G401.6 (cell line): ENCODE measurements at regions not wholly inside any gene's neighbourhood (a gene's known extent, or its start where the extent isn't known, plus 50 kb on each side); places are given as distances from the start of the nearest gene placed in this dataset.
"Not testable (repeated sequence)": the region's sequence is repeated elsewhere in the genome, so short reads cannot be mapped to it uniquely, and the experiment has no call there.

Experiments used
- FAIRE-seq: peaks from 2 replicates; lab custom pipeline; 2012; peaks lifted over from hg19 to GRCh38; lab: Jason Lieb, UNC

GRCh38 chr15:95616306-95616705, 714.2 kb upstream of the NR2F2 start:
- FAIRE-seq: no peak

DNA sequence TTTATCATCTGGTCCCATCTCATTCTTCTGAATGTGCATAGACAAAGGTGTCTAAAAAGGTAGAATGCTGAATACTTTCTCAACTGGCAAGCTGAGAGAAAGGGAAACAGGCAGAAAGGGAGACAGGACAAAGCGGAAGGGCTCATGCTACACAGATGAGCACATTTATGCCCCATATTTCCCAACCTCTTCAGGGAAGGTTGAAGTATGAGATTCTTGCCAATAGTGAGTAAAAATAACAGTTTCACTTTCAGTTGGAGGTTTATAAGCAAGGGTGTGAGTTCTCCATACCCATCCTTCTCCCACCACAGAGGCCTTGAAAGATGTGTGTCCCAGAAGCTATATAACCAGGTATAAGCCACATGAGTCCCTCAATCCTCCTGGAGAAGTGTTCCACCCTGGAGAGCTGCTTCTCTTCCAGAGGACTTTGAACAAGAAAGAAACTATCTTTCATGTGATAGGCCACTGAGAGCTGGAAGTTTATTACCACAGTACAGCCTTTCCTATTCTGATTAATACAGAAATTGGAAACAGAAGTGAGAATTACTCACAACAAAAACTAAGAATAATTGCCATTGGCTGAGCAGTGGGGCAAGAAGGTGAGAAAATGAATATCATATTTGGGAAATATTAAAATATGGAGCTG, 709.4 kb upstream of the NR2F2 start:
- FAIRE-seq: no peak

GRCh38 chr15:95622843-95623242, 707.7 kb upstream of the NR2F2 start:
- FAIRE-seq: no peak

- FAIRE-seq: no peak
Observed at GRCh38 chr15:95624100-95624499, 706.4 kb upstream of the NR2F2 start.

DNA sequence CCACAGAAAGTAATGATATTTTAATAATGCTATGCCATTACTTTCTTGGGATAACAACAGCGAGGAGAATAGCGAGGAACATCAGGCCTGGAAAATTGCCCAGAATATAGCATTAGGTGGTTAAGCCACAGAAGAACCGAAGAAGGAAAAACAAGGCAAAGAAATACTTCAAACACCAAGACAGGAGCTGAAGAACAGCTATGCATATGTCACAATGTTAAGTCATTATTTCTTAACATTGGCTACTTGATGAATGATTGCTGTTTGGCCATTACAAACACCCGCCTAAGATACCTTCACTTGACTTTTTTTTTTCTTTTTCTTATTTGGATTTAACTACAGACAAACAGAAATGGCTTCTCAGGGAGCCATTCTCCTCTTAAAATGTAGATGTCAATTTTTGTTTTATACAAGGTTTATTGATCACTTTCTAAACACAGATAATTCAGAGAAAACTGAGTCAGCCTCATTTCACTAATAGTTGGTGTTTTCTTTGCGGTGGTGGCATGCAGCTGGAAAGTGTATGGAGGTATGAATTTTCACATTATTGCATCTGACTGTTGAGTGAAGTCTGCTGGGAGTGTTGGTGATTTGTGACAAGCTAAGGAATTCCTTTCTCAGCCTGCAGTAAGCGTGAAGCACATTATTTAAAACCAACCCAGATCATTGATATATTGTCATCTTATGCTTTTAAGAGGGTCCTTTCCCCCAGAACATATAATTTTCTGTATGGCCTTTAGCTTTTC, 705.7 kb upstream of the NR2F2 start:
- no peak for FAIRE-seq

DNA sequence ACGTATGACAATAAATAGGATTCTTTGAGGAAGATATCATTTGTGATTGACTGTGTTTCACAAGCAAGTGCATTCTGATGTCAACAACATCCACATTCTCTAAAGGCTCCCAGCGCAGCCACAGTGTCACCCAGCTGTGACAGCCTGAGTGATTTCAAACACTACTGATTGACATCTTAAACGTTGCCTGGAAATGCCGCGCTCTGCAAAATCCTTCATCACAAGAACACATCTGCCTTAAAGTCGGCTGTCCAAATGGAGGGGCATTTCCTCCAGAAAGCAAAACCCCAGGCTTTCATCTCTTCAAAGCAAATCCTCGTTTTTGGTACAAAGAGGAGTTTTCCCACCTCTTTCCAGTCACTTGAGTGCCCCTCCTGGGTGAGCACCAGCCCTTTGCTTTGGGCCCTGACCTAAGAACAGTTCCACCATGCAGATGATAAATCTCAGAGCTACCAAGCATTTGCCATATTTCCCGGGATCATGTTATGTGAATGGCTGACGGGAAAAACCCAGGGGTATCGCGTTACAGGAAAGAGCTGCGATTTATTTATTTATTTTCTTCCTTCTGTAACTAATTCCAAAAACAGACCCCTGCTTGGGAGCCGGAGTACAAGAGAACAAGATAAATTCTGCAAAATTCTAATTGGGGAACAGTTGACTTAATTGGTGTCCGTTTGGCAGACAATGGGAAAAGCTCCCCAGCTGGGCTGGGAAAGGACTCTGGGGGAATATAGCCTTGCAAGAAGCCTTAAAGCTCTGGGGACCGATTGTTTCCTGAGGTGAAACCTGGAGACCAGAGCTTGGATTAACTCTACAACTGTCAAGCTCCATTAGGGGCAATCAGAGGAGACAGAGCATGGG, 703.8 kb upstream of the NR2F2 start:
- no peak for FAIRE-seq

- FAIRE-seq: no peak
Observed at GRCh38 chr15:95629503-95630168, 700.9 kb upstream of the NR2F2 start.

GRCh38 chr15:95630683-95631082, 699.8 kb upstream of the NR2F2 start:
- no peak for FAIRE-seq

DNA sequence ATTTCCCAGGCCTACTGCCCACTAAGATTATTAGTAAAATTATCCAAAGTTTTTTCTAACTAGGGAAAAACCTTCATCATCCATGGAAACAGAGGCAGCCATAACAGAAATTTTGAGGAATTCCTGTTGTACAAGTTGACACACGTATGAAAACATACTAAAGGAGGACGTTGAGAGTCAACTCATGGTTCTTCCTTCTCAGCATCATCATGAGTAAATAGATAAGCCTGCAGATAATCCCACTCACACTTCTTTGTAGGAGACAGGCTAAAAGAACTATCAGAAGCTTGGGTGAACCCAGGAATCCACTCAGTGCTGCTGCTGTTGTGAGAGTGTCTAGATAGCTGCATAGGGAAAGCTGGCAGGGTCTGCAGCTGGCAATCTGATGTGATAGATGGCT, 694.8 kb upstream of the NR2F2 start:
- no peak for FAIRE-seq

DNA sequence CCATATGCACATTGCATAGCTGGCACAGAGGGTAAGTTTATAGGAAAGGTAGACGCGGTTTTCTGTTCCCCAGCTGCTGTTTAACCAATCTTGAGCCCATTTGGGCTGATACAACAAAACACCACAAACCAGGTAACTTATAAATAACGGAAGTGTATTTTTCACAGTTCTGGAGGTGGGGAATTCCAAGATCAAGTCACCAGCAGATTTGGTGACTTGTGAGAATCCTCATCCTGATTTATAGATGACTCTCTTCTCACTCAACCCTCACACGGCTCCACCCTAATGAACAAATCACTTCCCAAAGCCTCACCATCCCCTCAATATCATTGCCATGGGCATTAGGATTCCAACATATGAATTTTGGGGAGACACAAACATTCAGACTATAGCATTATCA, 694.4 kb upstream of the NR2F2 start:
- no peak for FAIRE-seq

- not testable (repeated sequence) for FAIRE-seq
Observed at GRCh38 chr15:95637234-95637633, 693.3 kb upstream of the NR2F2 start.

DNA sequence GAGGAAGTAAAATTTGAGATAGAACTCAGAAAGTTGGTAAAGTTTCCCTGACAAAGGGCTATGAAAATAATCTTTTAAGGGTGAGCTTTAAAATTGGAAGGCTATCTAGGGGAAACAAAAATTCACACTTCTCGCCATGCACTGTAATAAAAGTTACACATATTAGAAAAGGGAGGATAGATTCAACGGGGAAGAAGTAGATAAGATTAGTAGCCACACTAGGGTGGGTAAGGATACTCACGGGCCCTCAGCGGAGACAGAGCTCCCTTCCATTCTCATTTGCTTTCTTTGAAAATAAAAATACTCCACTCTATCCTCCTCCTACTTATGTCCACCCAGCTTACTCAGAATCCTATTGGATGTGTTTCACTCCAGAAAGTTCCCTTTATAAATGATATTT, 691.3 kb upstream of the NR2F2 start:
- FAIRE-seq: no peak

DNA sequence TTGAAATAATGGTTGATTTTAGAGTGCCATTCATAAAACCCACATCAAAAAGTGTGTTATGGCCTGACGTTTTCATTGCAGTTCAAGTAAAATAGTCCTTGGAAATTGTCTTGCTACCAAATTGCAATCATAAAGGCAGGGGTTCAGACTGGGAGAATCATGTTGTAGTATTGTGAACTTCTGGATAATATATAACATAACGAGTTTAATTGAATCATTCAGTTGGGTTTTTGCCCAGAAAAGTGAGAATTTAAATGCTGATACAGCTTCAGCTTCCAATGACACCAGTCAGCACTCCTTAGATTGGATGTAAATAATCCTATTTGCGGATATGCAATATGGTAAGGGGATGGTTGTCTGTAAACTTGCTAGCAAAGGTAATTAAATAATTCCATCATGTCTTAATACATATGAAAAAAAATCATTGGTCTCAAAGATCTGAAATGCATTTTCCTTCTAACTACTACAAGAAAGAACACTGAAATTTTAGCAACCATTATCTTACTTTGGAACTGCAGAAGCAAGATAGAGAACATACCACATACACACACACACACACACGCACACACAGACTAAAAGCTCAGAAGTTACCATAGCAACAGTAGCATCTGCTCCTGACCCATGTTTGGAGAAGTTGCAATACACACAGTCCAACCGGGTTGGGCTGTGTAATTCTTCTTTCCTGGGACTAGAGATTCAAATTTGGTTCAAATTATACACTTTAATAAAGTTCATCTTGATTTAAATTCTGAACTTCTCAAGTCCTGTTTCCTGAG, 686.2 kb upstream of the NR2F2 start:
- no peak for FAIRE-seq

GRCh38 chr15:95645791-95646338, 684.6 kb upstream of the NR2F2 start:
- no peak for FAIRE-seq

GRCh38 chr15:95646484-95647273, 683.8 kb upstream of the NR2F2 start:
- FAIRE-seq: no peak

DNA sequence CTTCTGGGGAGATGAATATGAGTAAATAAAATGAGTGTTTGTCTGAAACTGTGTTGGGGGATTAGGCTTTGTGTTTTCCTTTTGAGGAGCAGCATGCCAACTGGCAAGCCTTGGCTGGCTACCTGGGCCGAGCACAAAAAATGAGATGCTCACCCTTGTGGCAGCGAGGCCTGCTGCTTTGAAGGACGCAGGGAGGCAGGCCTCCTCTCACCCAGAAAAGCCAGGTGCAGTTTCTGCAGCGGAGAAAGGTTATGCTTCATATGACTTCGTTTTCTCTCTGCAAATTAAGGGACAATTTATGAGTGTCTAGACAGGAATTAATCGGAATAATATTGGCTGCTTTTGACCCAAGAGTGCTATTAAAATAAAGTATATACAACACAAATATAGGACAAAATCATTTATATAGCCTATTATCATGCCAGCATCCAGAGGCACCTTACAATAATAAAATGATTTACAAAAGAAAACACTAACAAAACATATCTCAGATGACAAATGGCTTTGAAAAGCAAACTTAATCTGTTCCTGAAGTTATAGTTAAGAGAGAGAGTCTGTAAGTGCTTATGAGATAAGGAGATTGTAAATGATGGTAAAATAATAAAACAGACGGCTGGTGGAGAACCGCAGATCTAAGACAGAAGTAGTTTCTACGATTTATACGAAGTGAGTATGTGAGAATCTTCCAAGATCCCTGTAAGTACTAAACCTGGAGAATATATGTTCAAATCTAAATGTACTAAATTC, 682.8 kb upstream of the NR2F2 start:
- no peak for FAIRE-seq

DNA sequence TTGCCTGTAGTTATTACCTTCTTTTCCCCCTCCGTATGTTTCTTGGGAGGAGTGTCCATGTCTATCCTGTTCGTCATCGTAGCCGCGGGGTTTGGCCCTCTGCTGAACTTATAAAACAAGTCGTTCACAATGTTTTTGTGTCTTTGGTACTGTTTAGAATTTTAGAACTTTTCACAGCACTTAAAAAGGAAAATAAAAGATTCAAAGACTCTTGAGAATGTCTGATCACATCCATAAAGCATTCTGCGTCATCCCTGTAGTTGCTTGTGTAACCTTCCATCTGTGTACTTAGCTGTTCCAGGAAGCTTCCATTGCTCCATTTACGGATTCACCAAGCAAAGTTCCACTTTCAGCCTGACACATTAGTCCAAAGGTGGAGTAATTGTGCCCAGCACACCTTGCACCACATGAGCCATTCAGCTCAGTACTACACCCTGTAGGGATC, 677.1 kb upstream of the NR2F2 start:
- no peak for FAIRE-seq

- FAIRE-seq: no peak
Observed at GRCh38 chr15:95655089-95655607, 675.4 kb upstream of the NR2F2 start.

DNA sequence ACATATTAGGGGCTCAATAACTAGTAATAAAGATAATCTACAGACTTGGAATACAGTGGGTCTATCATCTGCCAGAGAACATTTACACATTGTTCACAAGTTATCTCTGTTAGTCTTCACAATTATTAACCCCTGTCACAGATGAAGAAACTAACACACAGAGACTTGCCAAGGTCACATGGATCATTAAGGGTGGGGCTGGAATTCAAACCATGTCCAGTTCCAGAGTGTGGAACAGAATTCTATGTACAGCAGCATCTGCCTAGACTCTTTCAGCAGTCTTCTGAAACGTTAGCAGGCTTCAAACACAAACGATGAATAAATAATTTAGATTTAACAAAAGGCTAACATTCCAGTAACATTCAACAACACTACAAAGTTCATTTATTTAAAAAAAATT, 673.9 kb upstream of the NR2F2 start:
- no peak for FAIRE-seq

DNA sequence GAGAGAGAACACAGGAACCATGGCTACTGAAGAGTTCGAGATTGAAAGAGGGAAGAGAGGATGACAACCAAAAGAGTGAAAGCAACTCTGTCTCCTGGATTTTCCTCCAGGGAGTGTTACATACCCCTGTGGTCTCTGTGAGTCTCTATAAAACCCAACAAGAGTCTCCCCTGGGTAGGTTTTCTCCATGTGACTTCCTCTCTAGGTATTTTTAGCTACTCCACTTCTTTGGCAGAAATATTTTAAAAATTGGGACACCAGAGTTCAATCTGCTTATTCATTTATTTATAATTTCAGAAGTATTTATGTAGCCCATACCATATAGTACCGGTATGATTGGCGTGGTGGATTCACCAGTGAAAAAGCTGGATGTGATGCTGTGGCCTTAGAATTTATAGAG, 671.7 kb upstream of the NR2F2 start:
- FAIRE-seq: no peak
